ENCODE measurements at regions not wholly inside any gene's neighbourhood (a gene's known extent, or its start where the extent isn't known, plus 50 kb on each side); places are given as distances from the start of the nearest gene placed in this dataset.

DNA sequence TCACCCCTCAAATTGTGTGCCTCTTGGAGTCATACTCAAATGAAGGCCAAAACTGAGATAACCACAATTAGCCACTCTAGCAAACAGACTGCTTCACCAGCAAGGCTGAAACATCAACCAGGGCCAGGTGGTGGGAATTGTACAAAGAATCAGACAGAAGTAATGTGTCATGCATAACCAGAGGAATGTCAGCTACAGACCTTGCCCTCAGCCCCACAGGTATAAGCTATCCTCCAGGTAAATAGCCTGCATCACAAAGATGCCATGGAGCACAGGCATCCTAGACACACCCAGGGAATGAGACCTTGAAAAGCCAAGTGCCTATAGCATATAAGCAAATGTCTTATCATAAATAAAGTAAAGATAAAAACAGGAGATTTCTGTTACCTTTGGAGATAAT, 242.7 kb downstream of the CETN3 start:
- TF ChIP-seq, protein P1, sequence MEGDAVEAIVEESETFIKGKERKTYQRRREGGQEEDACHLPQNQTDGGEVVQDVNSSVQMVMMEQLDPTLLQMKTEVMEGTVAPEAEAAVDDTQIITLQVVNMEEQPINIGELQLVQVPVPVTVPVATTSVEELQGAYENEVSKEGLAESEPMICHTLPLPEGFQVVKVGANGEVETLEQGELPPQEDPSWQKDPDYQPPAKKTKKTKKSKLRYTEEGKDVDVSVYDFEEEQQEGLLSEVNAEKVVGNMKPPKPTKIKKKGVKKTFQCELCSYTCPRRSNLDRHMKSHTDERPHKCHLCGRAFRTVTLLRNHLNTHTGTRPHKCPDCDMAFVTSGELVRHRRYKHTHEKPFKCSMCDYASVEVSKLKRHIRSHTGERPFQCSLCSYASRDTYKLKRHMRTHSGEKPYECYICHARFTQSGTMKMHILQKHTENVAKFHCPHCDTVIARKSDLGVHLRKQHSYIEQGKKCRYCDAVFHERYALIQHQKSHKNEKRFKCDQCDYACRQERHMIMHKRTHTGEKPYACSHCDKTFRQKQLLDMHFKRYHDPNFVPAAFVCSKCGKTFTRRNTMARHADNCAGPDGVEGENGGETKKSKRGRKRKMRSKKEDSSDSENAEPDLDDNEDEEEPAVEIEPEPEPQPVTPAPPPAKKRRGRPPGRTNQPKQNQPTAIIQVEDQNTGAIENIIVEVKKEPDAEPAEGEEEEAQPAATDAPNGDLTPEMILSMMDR (conservative IDR thresholded peaks at IDR 0.05; ENCODE audit: low read length): no peak
- TF ChIP-seq EZH2phosphoT487 (IDR thresholded peaks at IDR 0.05; ENCODE audit: borderline replicate concordance, low read depth, low read length): no peak

All from OCI-LY7 (cell line).